HepG2 (cell line): ENCODE measurements at regions not wholly inside any gene's neighbourhood (a gene's known extent, or its start where the extent isn't known, plus 50 kb on each side); places are given as distances from the start of the nearest gene placed in this dataset.

Experiments
- ATAC-seq: fragments of 200-7000 bp; cut with Tn5 transposase; 3 replicates; pipeline ENCODE4 v1.9.1; 2020; ENCODE audit warnings: mild to moderate bottlenecking, moderate library complexity
- BruUV-seq: library from RNA; stranded (reverse); fragments of 400-500 nt; replicated peaks from 2 replicates; lab custom pipeline; 2021; lab: Mats Ljungman, UMichigan
- CTCF ChIA-PET: fragments of 300-600 bp; formaldehyde crosslinking; extraction: SDS; loops from one replicate; lab custom pipeline; 2021; ENCODE audit warnings: low total read pairs, inconsistent platforms, low intra/inter-chr PET ratio; lab: Yijun Ruan, JAX
- POLR2A ChIA-PET: fragments of 350-600 bp; sonication (Branson Sonifier 250); formaldehyde crosslinking; loops from one replicate; lab custom pipeline; 2020; ENCODE audit warnings: antibody characterized with exemption, inconsistent platforms; lab: Yijun Ruan, JAX
- DNase-seq: peaks from one replicate; pipeline ENCODE4 v3.0.0-alpha.2; 2015; ENCODE audit warnings: low spot score
- FAIRE-seq: peaks from 3 replicates; lab custom pipeline; 2011; peaks lifted over from hg19 to GRCh38; lab: Jason Lieb, UNC
- H2AFZ ChIP-seq: one replicate; pipeline ENCODE4 v1.6.1; 2011; ENCODE audit warnings: low read length, inconsistent platforms
- H3K27ac ChIP-seq: fragments of 300-600 bp; 3 replicates; pipeline ENCODE4 v1.8.0; 2011; ENCODE audit warnings: mixed run types, mild to moderate bottlenecking, mixed read lengths, low read length, inconsistent platforms; ENCODE audit not compliant: insufficient read depth; ENCODE audit errors: extremely low read length
- H3K27me3 ChIP-seq, 2 experiments: fragments of 200-600 bp in 1 of 2; 2 replicates in 1 of 2; 3 replicates in 1 of 2; pipeline versions ENCODE4 v1.6.0 to v1.8.0; 2011; ENCODE audit warnings: low read length in 2 of 2, mild to moderate bottlenecking in 2 of 2, moderate library complexity in 2 of 2, inconsistent platforms in 1 of 2; ENCODE audit not compliant: insufficient read depth in 2 of 2, control insufficient read depth in 1 of 2
- H3K36me3 ChIP-seq, 2 experiments: fragments of 200-600 bp in 1 of 2; replicated peaks in 1 of 2; 2 replicates in 1 of 2; 3 replicates in 1 of 2; pipeline versions ENCODE4 v1.5.1 to v1.8.0; 2011; ENCODE audit warnings: low read length in 2 of 2, inconsistent platforms in 1 of 2; ENCODE audit not compliant: insufficient read depth in 2 of 2, control insufficient read depth in 1 of 2
- H3K4me1 ChIP-seq: 2 replicates; pipeline ENCODE4 v1.5.1; 2012; ENCODE audit warnings: low read length, inconsistent platforms; ENCODE audit not compliant: insufficient read depth
- H3K4me2 ChIP-seq: 2 replicates; pipeline ENCODE4 v1.6.0; 2011; ENCODE audit warnings: low read depth, low read length, inconsistent platforms
- H3K4me3 ChIP-seq, 3 experiments: fragments of 200-600 bp in 1 of 3; sonication (generic), shearing (Covaris generic) in 1 of 3; replicated peaks in 1 of 3; 2 replicates each; pipeline ENCODE4 v1.5.1; 2011 to 2016; ENCODE audit warnings: low read length in 3 of 3, inconsistent platforms in 2 of 3, low read depth in 2 of 3, mild to moderate bottlenecking in 2 of 3, control low read depth in 1 of 3, mixed read lengths in 1 of 3; ENCODE audit not compliant: insufficient read depth in 1 of 3
- H3K79me2 ChIP-seq: one replicate; pipeline ENCODE4 v1.6.1; 2011; ENCODE audit warnings: low read length, inconsistent platforms; ENCODE audit not compliant: insufficient read depth
- H3K9ac ChIP-seq: 2 replicates; pipeline ENCODE4 v1.6.0; 2011; ENCODE audit warnings: mild to moderate bottlenecking, low read depth, low read length, inconsistent platforms; ENCODE audit not compliant: insufficient read depth
- H3K9me3 ChIP-seq: 2 replicates; pipeline ENCODE4 v1.5.1; 2012; ENCODE audit warnings: mild to moderate bottlenecking, low read length
- H4K20me1 ChIP-seq: 2 replicates; pipeline ENCODE4 v1.6.0; 2011; ENCODE audit warnings: inconsistent platforms, mild to moderate bottlenecking, low read length, moderate library complexity; ENCODE audit not compliant: insufficient read depth
- CENPT ChIP-seq: sonication (generic); formaldehyde crosslinking; IDR thresholded peaks from 2 replicates; pipeline ENCODE4 v1.8.0; 2022; ENCODE audit warnings: low read depth, mild to moderate bottlenecking, moderate library complexity, missing genetic modification reagents
- ERF ChIP-seq: IDR thresholded peaks from 2 replicates; pipeline ENCODE4 v1.6.1; 2018; ENCODE audit warnings: missing biosample characterization, missing genetic modification reagents
- HIVEP1 ChIP-seq: sonication (generic); formaldehyde crosslinking; IDR thresholded peaks from 2 replicates; pipeline ENCODE4 v1.4.0; 2020; ENCODE audit warnings: mild to moderate bottlenecking, missing genetic modification reagents
- HMGXB4 ChIP-seq, 2 experiments: sonication (generic) in 1 of 2; formaldehyde crosslinking in 1 of 2; IDR thresholded peaks; 2 replicates each; pipeline versions ENCODE4 v1.4.0 to v1.6.1; 2018 to 2020; ENCODE audit warnings: missing genetic modification reagents in 2 of 2, borderline replicate concordance in 1 of 2, low read depth in 1 of 2, mild to moderate bottlenecking in 1 of 2, missing biosample characterization in 1 of 2
- KDM3A ChIP-seq: IDR thresholded peaks from 2 replicates; pipeline ENCODE4 v1.6.1; 2018; ENCODE audit warnings: low read depth, missing compliant biosample characterization
- MEIS1 ChIP-seq: sonication (generic); formaldehyde crosslinking; IDR thresholded peaks from 2 replicates; pipeline ENCODE4 v1.9.0; 2021; ENCODE audit warnings: mild to moderate bottlenecking, missing genetic modification reagents, moderate library complexity, borderline replicate concordance
- MYC ChIP-seq: sonication (generic); formaldehyde crosslinking; IDR thresholded peaks from 2 replicates; pipeline ENCODE4 v1.9.0; 2021; ENCODE audit warnings: missing genetic modification reagents, borderline replicate concordance
- RARG ChIP-seq: sonication (generic); formaldehyde crosslinking; IDR thresholded peaks from 2 replicates; pipeline ENCODE4 v1.4.0; 2020; ENCODE audit warnings: low read depth, mild to moderate bottlenecking, missing genetic modification reagents
- RBFOX2 ChIP-seq: fragments of 200-400 bp; formaldehyde crosslinking; IDR thresholded peaks from 2 replicates; pipeline ENCODE4 v1.6.1; 2017; ENCODE audit warnings: low read depth, mild to moderate bottlenecking, low read length
- REST ChIP-seq, 2 experiments: IDR thresholded peaks; 2 replicates each; pipeline ENCODE4 v1.6.1; 2011 to 2012; ENCODE audit warnings: low read length in 2 of 2, borderline replicate concordance in 1 of 2, low read depth in 1 of 2, mild to moderate bottlenecking in 1 of 2, moderate library complexity in 1 of 2
- SIN3A ChIP-seq: IDR thresholded peaks from 2 replicates; pipeline ENCODE4 v1.6.1; 2011; ENCODE audit warnings: low read depth, mild to moderate bottlenecking, control low read depth, low read length, borderline replicate concordance
- TP53 ChIP-seq: sonication (generic); formaldehyde crosslinking; conservative IDR thresholded peaks from 2 replicates; pipeline ENCODE4 v1.4.0; 2020; ENCODE audit warnings: missing genetic modification reagents
- ZBTB7A ChIP-seq: sonication (generic); formaldehyde crosslinking; IDR thresholded peaks from 2 replicates; pipeline ENCODE4 v1.8.0; 2022; ENCODE audit warnings: mild to moderate bottlenecking, missing genetic modification reagents
- ZFP82 ChIP-seq: sonication (generic); formaldehyde crosslinking; IDR thresholded peaks from 2 replicates; pipeline ENCODE4 v1.5.1; 2020; ENCODE audit warnings: mild to moderate bottlenecking, missing genetic modification reagents, borderline replicate concordance
- ZFYVE20 ChIP-seq: sonication (generic); formaldehyde crosslinking; IDR thresholded peaks from 2 replicates; pipeline ENCODE4 v1.8.0; 2023; ENCODE audit warnings: low read depth, mild to moderate bottlenecking, moderate library complexity, missing genetic modification reagents, borderline replicate concordance
- ZNF124 ChIP-seq: sonication (generic); formaldehyde crosslinking; IDR thresholded peaks from 2 replicates; pipeline ENCODE4 v1.4.0; 2020; ENCODE audit warnings: missing genetic modification reagents
- ZNF205 ChIP-seq: IDR thresholded peaks from 2 replicates; pipeline ENCODE4 v1.6.1; 2018; ENCODE audit warnings: missing biosample characterization, missing genetic modification reagents
- ZNF326 ChIP-seq: sonication (generic); formaldehyde crosslinking; IDR thresholded peaks from 2 replicates; pipeline ENCODE4 v1.4.0; 2020; ENCODE audit warnings: missing genetic modification reagents, borderline replicate concordance
- ZNF432 ChIP-seq: sonication (generic); formaldehyde crosslinking; IDR thresholded peaks from 2 replicates; pipeline ENCODE4 v1.5.0; 2020; ENCODE audit warnings: missing genetic modification reagents, mild to moderate bottlenecking, borderline replicate concordance
- WGBS: methylation state at CpG from one replicate; pipeline ENCODE4 v1.1.6; 2017; ENCODE audit warnings: low lambda C conversion rate; 5-methylcytosine and 5-hydroxymethylcytosine counted together
- in situ Hi-C: cut with HindIII; loops from 2 replicates; pipeline ENCODE4 v1.10.0; 2017; ENCODE audit warnings: low pct_unique_long_range_greater_than_20kb; ENCODE audit not compliant: extremely low pct_ligation_motif_present
- intact Hi-C: fragments of 100-400 bp; cut with micrococcal nuclease; formaldehyde crosslinking; loops from one replicate; pipeline ENCODE4 v1.10.0; 2022; ENCODE audit not compliant: unreplicated experiment
- TF ChIP-seq, protein P1 (sequence below): sonication (generic); formaldehyde crosslinking; IDR thresholded peaks from 2 replicates; pipeline ENCODE4 v1.9.0; 2021; ENCODE audit warnings: missing genetic modification reagents, borderline replicate concordance

GRCh38 chr2:80706541-80706940 lies 402.0 kb upstream of the LRRTM1 start:
- H3K79me2 ChIP-seq, result no peaks in the 10 kb centered on the region
- DNase-seq, result no peak
- TF ChIP-seq ZFYVE20 (CRISPR knock-in tag) (no peak), SIN3A (no peak), KDM3A (CRISPR knock-in tag) (no peak), RARG (CRISPR knock-in tag) (no peak), ZFP82 (CRISPR knock-in tag) (no peak), MEIS1 (no peak), REST (IDR thresholded peaks at IDR 0.05; ENCODE audit: borderline replicate concordance in 1 of 2, low read depth in 1 of 2, low read length in 2 of 2) (no peak), ZNF124 (CRISPR knock-in tag) (no peak), RBFOX2 (no peak), HMGXB4 (CRISPR knock-in tag; IDR thresholded peaks at IDR 0.05; ENCODE audit: borderline replicate concordance in 1 of 2, low read depth in 1 of 2) (no peak), ZBTB7A (CRISPR knock-in tag) (no peak), TP53 (CRISPR knock-in tag) (no peak), ZNF205 (no peak), ZNF432 (CRISPR knock-in tag) (no peak), ZNF326 (no peak), ERF (CRISPR knock-in tag) (no peak), MYC (CRISPR knock-in tag) (no peak), HIVEP1 (CRISPR knock-in tag) (no peak), CENPT (no peak)
- TF ChIP-seq, protein P1, sequence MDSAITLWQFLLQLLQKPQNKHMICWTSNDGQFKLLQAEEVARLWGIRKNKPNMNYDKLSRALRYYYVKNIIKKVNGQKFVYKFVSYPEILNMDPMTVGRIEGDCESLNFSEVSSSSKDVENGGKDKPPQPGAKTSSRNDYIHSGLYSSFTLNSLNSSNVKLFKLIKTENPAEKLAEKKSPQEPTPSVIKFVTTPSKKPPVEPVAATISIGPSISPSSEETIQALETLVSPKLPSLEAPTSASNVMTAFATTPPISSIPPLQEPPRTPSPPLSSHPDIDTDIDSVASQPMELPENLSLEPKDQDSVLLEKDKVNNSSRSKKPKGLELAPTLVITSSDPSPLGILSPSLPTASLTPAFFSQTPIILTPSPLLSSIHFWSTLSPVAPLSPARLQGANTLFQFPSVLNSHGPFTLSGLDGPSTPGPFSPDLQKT (CRISPR knock-in tag), result no peak
- H3K9me3 ChIP-seq, result peaks cover 79% of the 10 kb centered on the region
- no peak overlapping the region for H3K4me3 ChIP-seq
- intact Hi-C loops (no loop called here), in situ Hi-C loops (no loop called here)
- no peaks in the 10 kb centered on the region for H4K20me1 ChIP-seq
- H3K9ac ChIP-seq, result no peak overlapping the region
- FAIRE-seq, result no peak
- BruUV-seq, result no TSS peak
- H3K36me3 ChIP-seq, result no peaks in the 10 kb centered on the region
- no peak for ATAC-seq
- no peak overlapping the region for H2AFZ ChIP-seq
- 8% methylated on average over 5 of the region's 5 CpGs for WGBS
- no peak overlapping the region for H3K27ac ChIP-seq
- H3K4me1 ChIP-seq, result no peaks in the 10 kb centered on the region
- H3K4me2 ChIP-seq, result no peak overlapping the region
- CTCF ChIA-PET, result no interaction called here
- POLR2A ChIA-PET, result no interaction called here
- H3K27me3 ChIP-seq, result no peaks in the 10 kb centered on the region
